H54 (cell line): ENCODE measurements at regions not wholly inside any gene's neighbourhood (a gene's known extent, or its start where the extent isn't known, plus 50 kb on each side); places are given as distances from the start of the nearest gene placed in this dataset.
"Not testable (repeated sequence)": the region's sequence is repeated elsewhere in the genome, so short reads cannot be mapped to it uniquely, and the experiment has no call there.

Experiments used
- DNase-seq: peaks from one replicate; pipeline ENCODE4 v3.0.0; 2011; ENCODE audit warnings: low spot score, mixed read lengths; ENCODE audit not compliant: insufficient read length
- FAIRE-seq: peaks from 3 replicates; lab custom pipeline; 2011; peaks lifted over from hg19 to GRCh38; lab: Jason Lieb, UNC
- POLR2A ChIP-seq: IDR thresholded peaks from 2 replicates; pipeline ENCODE4 v1.6.1; 2011; ENCODE audit warnings: low read depth, mild to moderate bottlenecking, low read length

- FAIRE-seq (no peak), DNase-seq (no peak)
- no peak for TF ChIP-seq POLR2A
Measured at GRCh38 chr11:57047610-57048009, 58.9 kb downstream of the OR5AK2 start.

DNA sequence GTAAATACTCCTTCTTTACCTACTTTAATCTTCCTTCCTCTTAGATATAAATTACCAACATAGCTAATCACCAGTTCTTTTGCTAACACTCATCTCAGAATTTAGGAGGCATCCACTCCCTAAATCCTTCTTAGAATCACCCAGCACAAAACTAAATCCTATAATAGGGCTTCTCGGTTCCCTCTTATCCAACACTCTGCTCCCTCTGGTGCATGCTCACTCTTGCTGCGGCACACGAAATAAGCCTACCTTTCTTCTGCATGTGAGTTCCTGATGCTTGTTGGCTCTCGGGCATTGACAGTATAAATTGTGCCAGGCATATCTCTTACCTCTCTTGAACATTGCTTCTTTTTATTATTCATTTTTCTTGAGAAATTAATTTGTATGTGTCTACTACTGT lies 61.0 kb downstream of the OR5AK2 start:
- TF ChIP-seq POLR2A: no peak
- DNase-seq: no peak
- FAIRE-seq: no peak

DNA sequence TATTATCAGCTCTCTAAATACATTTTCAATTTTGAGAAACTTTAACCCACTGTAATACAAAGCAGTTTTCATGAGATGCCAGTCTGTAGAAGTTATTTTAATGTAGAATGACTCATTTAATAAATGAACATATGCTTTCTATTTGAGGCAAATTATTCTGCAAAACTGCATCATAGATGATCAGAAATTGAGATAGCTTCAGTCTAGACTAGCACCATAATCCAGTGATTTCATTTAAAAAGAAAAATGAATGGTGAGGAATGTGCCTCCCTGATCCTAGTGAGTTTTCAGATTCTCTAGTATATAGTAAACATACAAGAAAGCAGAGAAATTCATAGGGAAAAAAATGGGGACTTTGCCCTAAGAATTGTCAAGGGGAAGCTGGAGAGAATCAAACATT lies 66.1 kb downstream of the OR5AK2 start:
- no peak for TF ChIP-seq POLR2A
- FAIRE-seq: no peak
- no peak for DNase-seq

- TF ChIP-seq POLR2A: no peak
- DNase-seq (no peak), FAIRE-seq (no peak)
Measured at GRCh38 chr11:57055744-57056143, 67.0 kb downstream of the OR5AK2 start.

DNA sequence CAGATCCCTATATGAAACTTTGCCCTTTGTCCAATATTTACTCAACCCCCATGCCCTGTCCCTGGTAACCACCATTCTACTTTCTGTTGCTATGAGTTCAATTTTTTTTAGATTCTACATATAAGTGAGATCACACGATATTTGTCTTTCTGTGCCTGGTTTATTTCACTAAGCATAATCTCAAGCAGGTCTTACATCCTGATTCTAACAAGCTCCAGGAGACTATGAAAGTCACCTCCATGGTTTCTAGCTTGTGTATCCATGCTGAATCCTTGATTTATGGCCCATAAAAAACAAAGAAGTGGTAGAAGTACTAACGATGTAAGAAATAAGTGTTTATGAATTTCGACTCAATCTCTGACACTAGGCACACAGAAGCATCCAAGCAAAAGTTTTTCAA lies 68.0 kb downstream of the OR5AK2 start:
- no peak for DNase-seq
- FAIRE-seq: no peak
- no peak for TF ChIP-seq POLR2A

DNA sequence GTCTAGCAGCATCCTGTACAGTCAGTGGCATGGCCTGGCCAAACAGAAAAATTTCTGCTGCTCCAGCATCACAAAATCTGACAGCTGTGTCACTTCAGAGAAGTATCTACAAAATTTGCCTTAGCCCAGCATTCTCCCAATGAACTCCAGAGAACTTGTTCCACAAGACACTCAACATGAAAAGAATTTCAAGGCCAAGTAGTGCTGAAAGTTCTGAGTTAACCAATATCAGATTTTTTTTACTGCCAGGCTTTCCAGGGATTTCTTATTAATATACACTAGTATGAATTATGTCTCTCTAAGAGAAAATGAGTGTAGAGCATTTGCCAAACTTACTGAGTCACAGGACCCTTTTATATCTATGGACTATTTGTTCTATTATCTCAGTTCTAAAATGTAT lies 68.8 kb downstream of the OR5AK2 start:
- DNase-seq (no peak), FAIRE-seq (no peak)
- no peak for TF ChIP-seq POLR2A

DNA sequence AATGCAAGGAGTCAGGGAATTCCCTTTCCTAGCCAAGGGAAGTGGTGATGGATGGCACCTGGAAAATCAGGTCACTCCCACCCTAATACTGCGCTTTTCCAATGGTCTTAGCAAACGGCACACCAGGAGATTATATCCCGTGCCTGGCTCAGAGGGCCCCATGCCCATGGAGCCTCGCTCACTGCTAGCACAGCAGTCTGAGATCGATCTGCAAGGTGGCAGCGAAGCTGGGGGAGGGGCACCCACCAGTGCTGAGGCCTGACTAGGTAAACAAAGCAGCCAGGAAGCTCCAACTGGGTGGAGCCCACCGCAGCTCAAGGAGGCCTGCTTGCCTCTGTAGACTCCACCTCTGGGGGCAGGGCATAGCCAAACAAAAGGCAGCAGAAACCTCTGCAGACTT lies 74.2 kb downstream of the OR5AK2 start:
- FAIRE-seq, DNase-seq: not testable (repeated sequence)

GRCh38 chr11:57069942-57070341 lies 81.2 kb downstream of the OR5AK2 start:
- FAIRE-seq: no peak
- TF ChIP-seq POLR2A: no peak
- no peak for DNase-seq

DNA sequence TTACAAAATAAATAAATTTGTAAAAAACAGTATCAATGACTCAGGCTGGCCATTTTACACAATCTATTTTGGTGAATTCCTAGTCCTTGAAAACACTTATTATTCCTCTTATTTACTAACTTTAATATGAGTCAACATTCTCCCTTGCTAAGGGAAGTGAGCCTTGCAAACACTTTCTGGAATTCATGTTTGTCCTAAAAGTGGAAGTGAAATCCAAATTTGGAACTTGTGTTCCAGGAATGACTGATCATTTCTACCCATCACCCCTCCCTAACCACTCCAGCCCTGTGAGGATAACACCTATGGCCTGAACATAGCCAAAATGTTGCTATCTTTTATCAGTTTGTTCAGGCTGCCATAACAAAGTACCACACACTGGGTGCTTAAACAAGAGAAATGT lies 83.1 kb downstream of the OR5AK2 start:
- no peak for TF ChIP-seq POLR2A
- FAIRE-seq (no peak), DNase-seq (no peak)

DNA sequence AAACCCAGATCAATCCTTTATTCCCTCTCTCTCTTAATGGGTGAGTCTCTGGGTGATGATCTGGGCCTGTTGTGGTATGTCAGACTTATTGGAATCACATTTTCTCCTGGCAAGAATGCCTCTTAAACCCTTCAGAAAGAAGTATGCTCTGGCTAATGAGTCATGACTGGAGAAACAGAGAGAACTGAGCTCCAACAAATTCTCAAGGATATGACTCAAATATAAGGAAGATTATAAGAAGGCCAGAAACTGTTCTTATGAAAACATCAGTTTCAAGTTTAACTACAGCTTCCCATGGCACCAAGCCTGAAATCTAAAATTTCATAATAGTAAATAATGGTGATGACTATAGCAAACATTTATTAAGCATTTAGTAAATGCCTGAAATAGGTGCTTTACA lies 83.9 kb downstream of the OR5AK2 start:
- DNase-seq (peak; percentile 53), FAIRE-seq (peak; percentile 89)
- no peak for TF ChIP-seq POLR2A

GRCh38 chr11:57073128-57073527 lies 84.4 kb downstream of the OR5AK2 start:
- TF ChIP-seq POLR2A: no peak
- FAIRE-seq: no peak
- DNase-seq: no peak

GRCh38 chr11:57081356-57081755 lies 92.6 kb downstream of the OR5AK2 start:
- FAIRE-seq: no peak
- no peak for TF ChIP-seq POLR2A
- DNase-seq: no peak

DNA sequence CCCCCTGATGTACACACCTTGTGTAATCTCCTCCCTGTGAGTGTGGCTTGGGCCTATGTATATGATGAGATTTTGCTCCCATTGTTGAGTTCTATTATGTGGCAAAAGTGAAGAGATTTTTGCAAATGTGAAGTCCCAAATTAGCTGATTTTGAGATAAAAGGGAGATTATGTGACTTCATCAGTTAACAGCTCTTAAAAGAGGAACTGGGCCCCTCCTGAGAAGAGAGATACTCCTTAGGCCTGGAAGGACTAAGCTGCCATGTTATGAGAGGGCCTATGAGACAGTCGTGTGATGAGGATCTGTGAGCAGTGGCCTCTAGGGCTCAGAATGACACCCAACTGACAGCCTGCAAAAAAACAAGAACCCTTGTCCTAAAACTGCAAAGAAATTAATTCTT lies 93.4 kb downstream of the OR5AK2 start:
- FAIRE-seq (no peak), DNase-seq (no peak)
- TF ChIP-seq POLR2A: no peak

DNA sequence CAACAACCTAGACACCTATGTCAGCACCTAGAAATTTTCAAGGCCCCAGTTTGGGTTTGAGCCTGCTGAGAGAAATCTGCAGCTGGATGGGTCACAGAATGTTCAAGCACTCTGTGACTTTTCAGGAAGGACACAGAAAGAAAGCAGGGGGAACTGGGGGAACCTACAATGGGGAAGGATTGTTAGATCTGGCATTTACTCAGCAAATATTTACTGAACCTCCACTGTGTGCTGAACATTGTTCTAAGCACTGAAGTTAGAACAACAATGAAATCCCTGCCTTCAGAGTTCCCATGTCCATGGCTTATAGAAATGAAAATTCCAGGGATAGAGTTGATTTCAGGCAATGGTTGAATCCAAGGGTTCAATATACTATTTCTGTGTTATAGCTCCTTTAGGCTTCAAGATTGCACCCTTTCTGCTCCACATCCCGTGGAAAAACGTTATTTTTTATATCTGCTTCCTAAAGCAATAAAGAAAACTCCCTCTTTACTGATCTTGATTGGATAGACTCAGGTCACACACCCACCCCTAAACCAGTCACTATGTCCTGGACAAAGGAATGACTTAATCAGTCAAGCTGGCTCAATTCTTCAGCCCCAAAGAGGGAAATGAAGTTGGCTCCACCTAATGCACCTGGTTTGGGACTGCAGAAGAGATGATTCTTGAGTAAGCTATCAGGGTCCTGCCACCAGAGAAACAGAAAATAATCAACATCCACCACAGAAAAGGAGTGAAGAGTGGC lies 95.1 kb downstream of the OR5AK2 start:
- no peak for DNase-seq
- TF ChIP-seq POLR2A: no peak
- FAIRE-seq: no peak

GRCh38 chr11:57085611-57086010 lies 96.1 kb upstream of the LRRC55 start:
- TF ChIP-seq POLR2A: no peak
- no peak for FAIRE-seq
- DNase-seq: no peak
